ENCODE measurements at regions not wholly inside any gene's neighbourhood (a gene's known extent, or its start where the extent isn't known, plus 50 kb on each side); places are given as distances from the start of the nearest gene placed in this dataset.
A peak's percentile ranks its signal among the peaks of the same experiment; 100 is the strongest.

- peak in 1 of 2 donors; percentile 42 for DNase-seq (ENCODE audit: low read depth in 1 of 2, low spot score in 1 of 2)
- TF ChIP-seq CTCF (IDR thresholded peaks at IDR 0.05; ENCODE audit: low read depth, low read length): no peak
- no peak overlapping the region for H3K4me3 ChIP-seq
- no peak overlapping the region for H3K27ac ChIP-seq
- no peaks in the 10 kb centered on the region for H3K4me1 ChIP-seq (ENCODE audit: low read depth)
- no peaks in the 10 kb centered on the region for H3K36me3 ChIP-seq
- H3K9me3 ChIP-seq (ENCODE audit: low read depth): no peaks in the 10 kb centered on the region
- H3K27me3 ChIP-seq: peaks cover 93% of the 10 kb centered on the region
Measured at GRCh38 chr4:41363384-41363981, 106.8 kb downstream of the UCHL1 start.

GRCh38 chr4:41364876-41365275 lies 108.1 kb downstream of the UCHL1 start:
- TF ChIP-seq CTCF (IDR thresholded peaks at IDR 0.05; ENCODE audit: low read depth, low read length): no peak
- no peak for DNase-seq (ENCODE audit: low read depth in 1 of 2, low spot score in 1 of 2)
- no peak overlapping the region for H3K27ac ChIP-seq
- peaks cover 93% of the 10 kb centered on the region for H3K27me3 ChIP-seq
- H3K4me3 ChIP-seq: no peak overlapping the region
- no peaks in the 10 kb centered on the region for H3K4me1 ChIP-seq (ENCODE audit: low read depth)
- no peaks in the 10 kb centered on the region for H3K9me3 ChIP-seq (ENCODE audit: low read depth)
- H3K36me3 ChIP-seq: no peaks in the 10 kb centered on the region

DNA sequence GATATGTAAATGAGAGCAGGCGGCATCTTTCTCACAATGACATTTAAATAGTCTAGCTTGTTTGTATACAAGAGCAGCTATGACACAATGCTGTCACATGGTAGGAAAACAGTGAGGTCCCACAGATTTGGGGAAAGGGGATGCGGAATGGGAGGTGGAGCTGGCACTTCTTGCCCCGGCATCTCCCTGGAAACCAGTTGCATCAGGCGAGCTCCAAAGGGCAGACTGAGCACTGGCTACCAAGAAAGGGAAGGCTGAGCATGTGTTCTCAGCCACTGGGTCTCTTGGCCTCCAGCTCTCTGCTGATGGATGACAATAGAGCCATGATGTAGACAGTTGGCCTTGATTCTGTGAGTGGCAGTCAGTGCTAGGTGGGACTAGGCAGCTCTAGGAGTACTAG lies 109.0 kb downstream of the UCHL1 start:
- Histone ChIP-seq H3K27me3 (peaks cover 93% of the 10 kb centered on the region), H3K4me1 (ENCODE audit: low read depth) (no peaks in the 10 kb centered on the region), H3K9me3 (ENCODE audit: low read depth) (no peaks in the 10 kb centered on the region), H3K27ac (no peak overlapping the region), H3K4me3 (no peak overlapping the region), H3K36me3 (no peaks in the 10 kb centered on the region)
- no peak for TF ChIP-seq CTCF (IDR thresholded peaks at IDR 0.05; ENCODE audit: low read depth, low read length)
- DNase-seq (ENCODE audit: low read depth in 1 of 2, low spot score in 1 of 2): no peak

- TF ChIP-seq CTCF (IDR thresholded peaks at IDR 0.05; ENCODE audit: low read depth, low read length): no peak
Measured at GRCh38 chr4:41366911-41367517, 110.3 kb downstream of the UCHL1 start.

DNA sequence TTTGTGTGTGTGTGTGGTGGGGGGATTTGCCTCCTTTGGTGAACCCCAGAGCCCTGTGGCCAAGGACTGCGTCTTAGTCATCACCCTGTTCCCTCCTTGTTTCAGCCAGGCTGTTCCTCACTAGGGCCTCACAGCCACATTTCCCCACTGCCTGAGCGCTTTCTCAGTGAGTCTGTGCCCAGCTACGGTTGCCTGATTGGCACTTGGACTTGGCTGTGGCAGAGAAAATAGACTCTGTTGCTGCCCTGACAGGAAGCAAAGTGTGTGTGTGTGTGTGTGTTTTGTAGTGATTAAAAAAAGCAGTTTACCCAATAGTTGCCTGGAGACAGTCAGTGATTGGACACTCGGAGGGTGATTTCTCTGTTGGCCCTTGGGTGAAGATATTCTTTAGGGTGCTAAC lies 113.0 kb downstream of the UCHL1 start:
- Histone ChIP-seq H3K27me3 (peaks cover 82% of the 10 kb centered on the region), H3K36me3 (no peaks in the 10 kb centered on the region), H3K4me3 (no peak overlapping the region), H3K4me1 (ENCODE audit: low read depth) (no peaks in the 10 kb centered on the region), H3K9me3 (ENCODE audit: low read depth) (no peaks in the 10 kb centered on the region), H3K27ac (no peak overlapping the region)
- DNase-seq (ENCODE audit: low read depth in 1 of 2, low spot score in 1 of 2): peak in 1 of 2 donors; percentile 8
- no peak for TF ChIP-seq CTCF (IDR thresholded peaks at IDR 0.05; ENCODE audit: low read depth, low read length)

More at GRCh38 chr4:41366911-41367517, 110.3 kb downstream of the UCHL1 start:
- no peak overlapping the region for H3K4me3 ChIP-seq
- H3K36me3 ChIP-seq: no peaks in the 10 kb centered on the region
- DNase-seq (ENCODE audit: low read depth in 1 of 2, low spot score in 1 of 2): no peak
- H3K27ac ChIP-seq: no peak overlapping the region
- H3K27me3 ChIP-seq: peaks cover 93% of the 10 kb centered on the region
- no peaks in the 10 kb centered on the region for H3K9me3 ChIP-seq (ENCODE audit: low read depth)
- H3K4me1 ChIP-seq (ENCODE audit: low read depth): no peaks in the 10 kb centered on the region

All from cardiac muscle cell (in vitro differentiated cells and primary cell).